HL-60/S4 (cell line): ENCODE measurements at regions not wholly inside any gene's neighbourhood (a gene's known extent, or its start where the extent isn't known, plus 50 kb on each side); places are given as distances from the start of the nearest gene placed in this dataset.
"Not testable (repeated sequence)": the region's sequence is repeated elsewhere in the genome, so short reads cannot be mapped to it uniquely, and the experiment has no call there.

Source experiments
- in situ Hi-C: fragments of 300-500 bp; cut with MboI; formaldehyde crosslinking; loops from 2 replicates; pipeline ENCODE4 v1.14.3; 2022; ENCODE audit warnings: low sequenced_read_pairs

- in situ Hi-C loops = loop anchor here (25.0 kb wide), 1 partner anchor 994 kb away; no protein-coding TSS in a partner anchor
Measured at GRCh38 chr10:45243261-45243660, 72.1 kb downstream of the OR13A1 start.

- in situ Hi-C loops = loop anchor here (25.0 kb wide), 1 partner anchor 991 kb away; no protein-coding TSS in a partner anchor
Measured at GRCh38 chr10:45246522-45246921, 68.9 kb downstream of the OR13A1 start.

- in situ Hi-C loops = loop anchor here (25.0 kb wide), 1 partner anchor 987 kb away; no protein-coding TSS in a partner anchor
Measured at GRCh38 chr10:45249978-45250693, 65.3 kb downstream of the OR13A1 start.

- in situ Hi-C loops = not testable (repeated sequence)
Measured at GRCh38 chr10:45250694-45251075, 64.7 kb downstream of the OR13A1 start.
